ENCODE measurements at regions not wholly inside any gene's neighbourhood (a gene's known extent, or its start where the extent isn't known, plus 50 kb on each side); places are given as distances from the start of the nearest gene placed in this dataset.
A peak's percentile ranks its signal among the peaks of the same experiment; 100 is the strongest.

DNA sequence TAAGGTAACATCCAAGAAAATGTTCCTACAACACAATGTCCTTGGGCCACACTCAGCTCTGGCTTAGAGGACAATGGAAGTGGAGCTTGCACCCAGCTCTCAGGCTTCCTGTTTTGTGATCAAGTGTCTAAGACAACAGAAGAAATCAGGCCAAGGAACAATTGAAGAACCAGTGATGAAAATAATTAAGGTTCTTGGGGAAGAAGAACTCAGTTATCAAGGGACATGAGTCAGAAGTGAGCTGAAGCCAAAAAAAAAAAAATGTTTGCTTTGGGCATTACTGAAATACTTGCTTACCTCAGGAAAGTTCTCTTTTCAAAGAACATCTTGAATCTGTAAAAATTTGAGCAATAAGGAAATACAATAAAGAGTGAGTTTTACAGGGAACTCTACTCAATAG, 299.0 kb downstream of the FBXO15 start:
- no peak for DNase-seq

DNA sequence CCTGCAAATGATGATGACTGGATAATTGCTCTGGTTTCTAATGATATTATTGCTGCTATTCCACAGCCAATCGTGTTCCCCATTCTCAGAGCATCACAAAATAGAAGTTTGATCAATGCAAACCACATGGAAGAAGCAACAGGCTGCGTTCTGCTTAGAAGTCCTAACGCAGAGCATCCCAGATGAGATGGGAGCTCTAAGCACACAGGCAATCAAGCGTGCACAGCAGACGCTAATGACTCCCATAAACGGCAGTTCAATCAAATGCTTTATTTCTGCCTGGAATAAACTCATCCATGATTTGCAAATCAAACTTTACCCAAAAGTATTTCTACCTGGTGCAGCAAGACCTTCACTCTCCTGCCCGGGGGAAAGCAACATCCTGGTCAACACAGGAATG, 304.2 kb downstream of the FBXO15 start:
- DNase-seq, result no peak

DNA sequence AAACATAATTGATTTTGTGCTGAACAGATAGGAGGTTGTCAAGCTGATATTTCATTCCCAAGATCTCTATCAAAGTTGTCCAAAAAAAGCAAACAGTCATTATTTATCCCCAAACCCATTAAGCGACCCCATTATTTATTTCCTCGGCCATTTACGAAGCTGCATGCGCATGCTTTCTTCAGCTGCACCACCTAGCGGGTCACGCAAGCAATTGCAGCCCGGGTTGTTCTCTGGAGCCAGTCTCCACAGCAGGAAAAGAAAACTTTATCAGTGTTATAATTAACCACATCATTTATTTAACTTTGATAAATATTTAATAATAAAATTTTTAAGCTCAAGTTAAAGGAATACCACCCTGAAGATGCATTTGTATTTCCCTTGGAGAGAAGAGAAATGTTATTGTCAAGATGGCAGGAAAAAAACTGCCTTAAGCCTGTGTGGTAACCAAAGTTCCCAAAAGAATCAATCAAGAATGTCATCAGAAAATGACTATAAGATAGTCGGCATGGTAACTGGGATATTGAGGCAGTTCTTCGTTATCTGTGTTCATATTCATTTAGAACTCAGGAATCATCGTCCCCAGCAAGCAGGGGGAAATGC, 304.7 kb downstream of the FBXO15 start:
- peak; percentile 28 for DNase-seq

DNA sequence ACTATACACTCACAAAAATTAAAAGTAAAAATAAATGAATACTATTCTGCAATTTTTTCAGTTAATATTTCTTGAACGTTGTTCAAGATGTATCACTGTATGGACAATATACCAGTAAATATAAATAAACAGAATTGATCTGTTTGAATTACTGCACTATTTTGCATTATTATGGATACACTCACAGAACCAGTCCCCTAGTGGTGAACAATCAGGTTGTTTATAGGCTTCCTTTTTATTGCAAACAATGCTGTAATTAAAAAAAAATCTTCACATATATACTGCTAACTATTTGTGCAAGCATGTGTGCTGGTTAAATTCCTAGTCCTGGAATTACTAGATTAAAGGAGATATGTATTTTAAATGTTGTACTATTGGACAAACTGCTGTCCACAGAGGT, 306.0 kb downstream of the FBXO15 start:
- DNase-seq, result no peak

GRCh38 chr18:73840319-73840945, 307.2 kb downstream of the FBXO15 start:
- no peak for DNase-seq

DNA sequence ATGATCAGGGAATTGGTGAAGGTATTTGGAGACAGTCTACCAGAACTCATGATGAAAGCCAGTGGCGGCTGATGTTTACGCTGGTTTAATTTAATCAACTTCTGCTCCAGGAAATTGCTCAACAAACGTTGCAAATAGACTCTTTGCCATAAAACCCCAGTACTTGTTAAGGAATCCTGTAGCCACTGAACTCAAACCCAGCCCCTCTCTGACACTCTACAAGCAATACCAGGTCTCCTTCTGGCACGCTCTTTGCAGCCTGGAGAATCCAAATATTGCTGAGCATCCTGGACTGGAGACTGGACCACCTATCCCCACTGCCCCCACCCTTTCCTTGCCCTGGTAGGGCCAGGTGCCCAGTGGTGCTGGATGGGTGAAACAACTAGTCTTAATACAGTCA, 308.2 kb downstream of the FBXO15 start:
- no peak for DNase-seq

DNA sequence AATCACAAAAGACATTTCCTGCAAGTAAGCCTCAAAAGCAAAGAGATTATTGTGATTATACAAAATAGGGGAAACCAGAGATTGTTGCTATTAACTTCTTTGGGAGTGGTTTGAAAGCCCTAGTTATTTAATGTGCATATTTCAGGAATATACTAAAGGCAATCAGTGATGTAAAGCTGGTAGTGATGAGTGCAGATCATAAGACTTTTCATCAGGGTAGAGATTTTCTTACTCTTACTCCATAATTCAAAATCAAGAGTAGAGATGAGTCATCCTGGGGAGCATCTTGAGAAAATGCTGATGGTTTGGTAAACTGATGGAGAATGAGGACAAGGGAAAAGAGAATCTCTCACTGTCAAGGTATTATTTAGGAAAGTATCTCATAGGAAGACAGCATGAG, 309.5 kb downstream of the FBXO15 start:
- no peak for DNase-seq

DNA sequence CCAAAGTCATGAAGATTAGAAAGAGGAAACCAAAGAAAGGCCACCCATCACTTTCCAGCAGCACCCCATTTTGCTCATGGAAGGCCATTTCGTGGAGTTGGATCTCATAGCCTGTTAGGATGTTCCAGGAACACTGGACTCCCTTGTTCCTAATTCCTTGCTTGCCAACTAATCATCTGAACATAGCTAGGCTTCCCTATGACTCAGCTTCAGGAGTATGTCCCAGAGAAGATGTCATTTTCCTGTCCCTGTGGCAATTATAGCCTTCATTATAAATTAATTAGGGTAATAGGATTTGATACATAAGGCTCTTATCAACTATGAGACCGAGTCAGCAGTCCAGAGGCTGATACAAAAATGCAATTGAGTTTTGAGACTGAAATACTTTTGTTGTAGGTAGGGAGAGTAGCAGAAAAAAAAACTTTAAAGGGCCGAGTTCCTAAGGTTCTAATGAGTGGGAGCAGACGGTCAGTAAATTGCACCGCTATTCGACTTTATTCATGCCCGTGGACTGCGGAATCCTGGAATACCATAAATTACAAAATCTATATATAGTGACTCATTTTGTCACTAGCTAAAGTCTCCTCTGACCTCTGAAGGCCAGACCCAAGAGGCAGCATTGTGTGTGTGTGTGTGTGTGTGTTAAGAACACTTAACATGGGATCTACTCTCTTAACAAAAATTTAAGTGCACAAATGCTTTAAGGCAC, 311.8 kb downstream of the FBXO15 start:
- no peak for DNase-seq

DNA sequence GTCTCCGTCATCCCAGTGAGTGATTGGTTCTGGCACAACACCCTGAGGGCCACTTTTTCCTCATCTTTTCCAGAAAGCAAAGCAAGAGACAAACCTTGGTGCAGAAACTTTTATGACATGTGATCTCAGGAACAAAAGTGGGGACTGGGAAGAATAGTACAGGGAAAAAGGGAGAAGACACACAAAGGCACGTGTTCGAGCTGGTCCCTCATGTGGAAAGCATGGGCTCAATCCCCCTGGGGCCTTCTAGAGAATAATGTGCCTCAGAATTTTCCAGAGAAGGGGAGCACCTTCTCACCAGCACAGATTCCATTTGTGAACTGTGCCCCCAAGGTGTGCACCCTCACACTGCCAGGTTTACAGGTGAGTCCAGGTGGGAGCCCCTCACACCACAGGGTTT, 312.6 kb downstream of the FBXO15 start:
- DNase-seq, result no peak

GRCh38 chr18:73831688-73832087, 315.9 kb downstream of the FBXO15 start:
- DNase-seq, result no peak

GRCh38 chr18:73829146-73829545, 318.5 kb downstream of the FBXO15 start:
- no peak for DNase-seq

DNA sequence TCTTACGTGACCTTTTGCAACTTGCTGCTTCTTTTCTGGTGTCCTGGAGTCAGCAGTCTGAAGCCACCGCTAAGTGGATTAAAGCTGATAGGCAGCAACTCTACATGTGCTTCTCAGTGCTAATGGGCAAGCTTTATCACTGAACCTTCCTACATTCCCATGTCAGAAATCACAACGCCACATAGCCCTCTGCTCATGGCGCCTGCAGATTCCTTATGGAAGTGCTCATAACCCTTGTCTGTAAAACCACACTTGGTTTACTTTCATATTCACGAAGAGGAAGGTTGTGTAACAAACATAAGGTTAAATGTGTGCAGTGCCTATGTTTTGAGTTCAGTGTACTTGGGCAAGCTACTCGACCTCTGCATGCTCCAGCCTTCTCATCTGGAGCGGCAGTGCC, 319.8 kb downstream of the FBXO15 start:
- DNase-seq, result no peak

- no peak for DNase-seq
Measured at GRCh38 chr18:73826098-73826497, 321.5 kb downstream of the FBXO15 start.

GRCh38 chr18:73824671-73825070, 323.0 kb downstream of the FBXO15 start:
- DNase-seq, result no peak

DNA sequence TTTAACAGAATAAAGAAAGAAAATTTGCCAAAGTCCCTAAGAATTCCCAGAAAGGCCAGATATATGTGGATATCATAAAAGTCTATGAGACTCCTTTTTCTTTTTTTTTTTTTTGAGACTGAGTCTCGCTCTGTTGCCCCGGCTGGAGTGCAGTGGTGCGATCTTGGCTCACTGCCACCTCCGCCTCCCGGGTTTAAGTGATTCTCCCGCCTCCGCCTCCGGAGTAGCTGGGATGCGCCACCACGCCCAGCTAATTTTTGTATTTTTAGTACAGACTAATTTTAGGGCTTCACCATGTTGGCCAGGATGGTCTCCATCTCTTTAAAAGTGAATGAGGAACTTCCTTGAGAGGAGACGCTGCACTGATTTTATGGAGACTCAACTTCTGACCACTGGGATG, 335.2 kb downstream of the FBXO15 start:
- DNase-seq, result no peak

- DNase-seq, result no peak
Measured at GRCh38 chr18:73807551-73808192, 340.0 kb downstream of the FBXO15 start.

- no peak for DNase-seq
Measured at GRCh38 chr18:73805991-73806390, 341.6 kb downstream of the FBXO15 start.

GRCh38 chr18:73797419-73797818, 350.2 kb downstream of the FBXO15 start:
- DNase-seq, result no peak

DNA sequence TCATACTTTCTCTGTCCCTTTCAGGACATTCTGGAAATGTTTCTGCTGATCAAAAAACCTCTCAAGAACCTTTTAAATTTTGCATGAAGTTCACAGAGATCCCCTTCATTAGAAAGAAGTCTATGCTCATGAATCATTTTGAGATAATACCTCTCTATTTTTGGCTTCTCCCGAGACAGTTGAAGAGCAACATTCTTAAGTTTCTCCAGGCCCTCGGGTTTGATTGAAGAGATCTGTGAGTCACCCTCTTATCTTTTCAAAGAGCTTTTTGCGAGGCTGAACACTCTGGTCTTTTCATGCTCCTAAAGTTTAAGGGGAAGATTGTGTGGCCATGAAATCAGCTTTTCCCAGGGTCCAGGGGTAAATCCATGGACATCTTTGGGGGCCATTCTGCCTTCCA, 354.2 kb downstream of the FBXO15 start:
- DNase-seq, result no peak

- no peak for DNase-seq
Measured at GRCh38 chr18:73791081-73791480, 356.6 kb downstream of the FBXO15 start.

DNA sequence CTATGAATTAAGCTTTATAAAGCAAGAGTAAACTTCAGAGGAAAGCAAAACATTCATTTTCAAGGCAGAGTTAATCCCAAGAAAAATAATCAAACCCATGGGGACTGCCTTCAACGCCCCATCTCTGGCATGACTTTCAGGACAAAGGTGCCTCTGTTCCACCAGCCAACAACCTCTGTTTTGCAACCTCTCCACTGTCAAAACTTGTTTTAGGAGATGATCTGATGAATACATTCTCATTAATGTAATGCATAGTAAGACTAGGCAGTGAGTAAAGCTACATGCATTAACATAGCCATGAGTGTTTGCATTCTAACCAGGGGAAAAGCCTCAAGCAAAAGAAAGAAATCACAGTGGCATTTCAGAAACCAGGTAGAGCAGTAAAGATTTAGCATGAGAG, 357.0 kb downstream of the FBXO15 start:
- DNase-seq, result no peak

DNA sequence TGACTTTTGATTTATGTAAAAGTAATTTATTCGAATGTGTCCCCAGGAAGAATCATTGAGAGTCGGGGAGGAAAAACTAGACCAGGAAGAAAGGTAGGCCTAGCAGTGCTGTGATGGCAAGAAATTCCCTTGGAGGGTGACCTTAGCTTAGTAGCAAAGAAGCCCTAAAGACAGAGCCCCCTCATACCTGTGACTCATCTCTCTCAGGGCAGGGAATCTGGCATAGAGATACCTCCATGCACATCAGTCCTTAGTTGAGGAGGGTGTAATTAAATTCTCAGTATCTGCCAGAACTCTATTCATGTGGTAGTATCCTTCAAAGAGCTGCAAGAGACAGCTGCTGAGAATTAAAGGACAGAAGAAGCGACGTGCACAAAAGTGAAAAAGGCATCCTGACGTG, 360.3 kb downstream of the FBXO15 start:
- no peak for DNase-seq

- no peak for DNase-seq
Measured at GRCh38 chr18:73785300-73785699, 362.3 kb downstream of the FBXO15 start.

- DNase-seq, result no peak
Measured at GRCh38 chr18:73784853-73785252, 362.8 kb downstream of the FBXO15 start.
